HCT116 (cell line): ENCODE measurements at regions not wholly inside any gene's neighbourhood (a gene's known extent, or its start where the extent isn't known, plus 50 kb on each side); places are given as distances from the start of the nearest gene placed in this dataset.

ENCODE experiments used
- ATAC-seq: fragments of 200-7000 bp; cut with Tn5 transposase; 2 replicates; pipeline ENCODE4 v1.9.1; 2020; ENCODE audit warnings: mild to moderate bottlenecking, moderate library complexity
- BruUV-seq: library from RNA; stranded (reverse); fragments of 400-500 nt; replicated peaks from 2 replicates; lab custom pipeline; 2021; lab: Mats Ljungman, UMichigan
- CTCF ChIA-PET: fragments of 300-600 bp; sonication (Branson Sonifier 250); formaldehyde crosslinking; loops from one replicate; lab custom pipeline; 2021; ENCODE audit warnings: antibody characterized with exemption; lab: Charles Lee
- POLR2A ChIA-PET: fragments of 300-600, 350-600 bp; sonication (Branson Sonifier 250); formaldehyde crosslinking; loops from one replicate; lab custom pipeline; 2021; ENCODE audit warnings: antibody characterized with exemption; lab: Charles Lee
- RAD21 ChIA-PET, 2 experiments: fragments of 300-600 bp; sonication (Branson Sonifier 250); formaldehyde crosslinking; loops; one replicate each; lab custom pipeline; 2023; ENCODE audit warnings: low total read pairs in 2 of 2; ENCODE audit not compliant: uncharacterized antibody in 2 of 2, unreplicated experiment in 2 of 2, low non-redundant PET in 1 of 2; lab: Charles Lee
- DNase-seq: peaks from one replicate; pipeline ENCODE4 v3.0.0-alpha.2; 2010; ENCODE audit warnings: low read depth, low spot score
- H2AFZ ChIP-seq: fragments of 200-600 bp; shearing (Covaris generic), sonication (generic); 2 replicates; pipeline ENCODE4 v1.6.1; 2017; ENCODE audit warnings: low read depth, mixed run types, mixed read lengths, antibody characterized with exemption, low read length; ENCODE audit not compliant: poor library complexity, severe bottlenecking
- H3K27ac ChIP-seq: 2 replicates; pipeline ENCODE4 v1.5.1; 2012; ENCODE audit warnings: low read depth, low read length
- H3K27me3 ChIP-seq: fragments of 200-600 bp; sonication (generic); 2 replicates; pipeline ENCODE4 v1.6.1; 2016; ENCODE audit warnings: mixed run types, low read length, mixed read lengths; ENCODE audit not compliant: insufficient read depth
- H3K36me3 ChIP-seq, 2 experiments: fragments of 200-500 bp in 1 of 2; fragments of 200-600 bp in 1 of 2; sonication (Bioruptor generic) in 1 of 2; sonication (generic) in 1 of 2; 2 replicates each; pipeline versions ENCODE4 v1.5.1 to v1.6.1; 2014 to 2016; ENCODE audit warnings: low read length in 2 of 2, inconsistent platforms in 1 of 2, mixed read lengths in 1 of 2, mixed run types in 1 of 2; ENCODE audit not compliant: insufficient read depth in 2 of 2, control insufficient read depth in 1 of 2
- H3K4me1 ChIP-seq, 2 experiments: fragments of 200-600 bp in 1 of 2; sonication (generic) in 1 of 2; 2 replicates each; pipeline versions ENCODE4 v1.5.1 to v1.6.1; 2012 to 2017; ENCODE audit warnings: low read length in 2 of 2, inconsistent platforms in 1 of 2, mild to moderate bottlenecking in 1 of 2, mixed read lengths in 1 of 2, mixed run types in 1 of 2, moderate library complexity in 1 of 2; ENCODE audit not compliant: insufficient read depth in 2 of 2, control insufficient read depth in 1 of 2
- H3K4me2 ChIP-seq: fragments of 200-600 bp; sonication (generic); 2 replicates; pipeline ENCODE4 v1.6.1; 2017; ENCODE audit warnings: mixed run types, low read length, mixed read lengths
- H3K4me3 ChIP-seq, 2 experiments: fragments of 200-600 bp in 1 of 2; sonication (generic) in 1 of 2; replicated peaks in 1 of 2; 2 replicates each; pipeline ENCODE4 v1.5.1; 2011 to 2016; ENCODE audit warnings: low read length in 2 of 2, control low read depth in 1 of 2, low read depth in 1 of 2, mild to moderate bottlenecking in 1 of 2, mixed read lengths in 1 of 2, mixed run types in 1 of 2
- H3K79me2 ChIP-seq: fragments of 200-600 bp; sonication (generic); 2 replicates; pipeline ENCODE4 v1.6.1; 2017; ENCODE audit warnings: mild to moderate bottlenecking, mixed run types, low read length, moderate library complexity, mixed read lengths; ENCODE audit not compliant: insufficient read depth
- H3K9ac ChIP-seq: fragments of 200-600 bp; sonication (generic); 2 replicates; pipeline ENCODE4 v1.6.1; 2016; ENCODE audit warnings: low read length, mixed read lengths
- H3K9me2 ChIP-seq: fragments of 200-600 bp; sonication (generic), shearing (Covaris generic); 2 replicates; pipeline ENCODE4 v1.6.1; 2017; ENCODE audit warnings: mixed run types, mild to moderate bottlenecking, moderate library complexity; ENCODE audit not compliant: insufficient read depth
- H3K9me3 ChIP-seq, 2 experiments: fragments of 200-500 bp in 1 of 2; fragments of 200-600 bp in 1 of 2; sonication (Bioruptor generic) in 1 of 2; sonication (generic) in 1 of 2; 2 replicates each; pipeline ENCODE4 v1.6.1; 2014 to 2017; ENCODE audit warnings: low read length in 2 of 2, mixed read lengths in 2 of 2, inconsistent platforms in 1 of 2, low read depth in 1 of 2, mild to moderate bottlenecking in 1 of 2, mixed run types in 1 of 2, moderate library complexity in 1 of 2; ENCODE audit not compliant: control insufficient read depth in 1 of 2, insufficient read depth in 1 of 2
- H4K20me1 ChIP-seq: fragments of 200-600 bp; sonication (generic), shearing (Covaris generic); 2 replicates; pipeline ENCODE4 v1.6.1; 2017; ENCODE audit warnings: mixed run types, mild to moderate bottlenecking, moderate library complexity; ENCODE audit not compliant: insufficient read depth
- CBX3 ChIP-seq: IDR thresholded peaks from 2 replicates; pipeline ENCODE4 v1.6.1; 2012; ENCODE audit warnings: low read depth
- EGR1 ChIP-seq: IDR thresholded peaks from 2 replicates; pipeline ENCODE4 v1.6.1; 2012; ENCODE audit warnings: low read depth
- ELF1 ChIP-seq: IDR thresholded peaks from 2 replicates; pipeline ENCODE4 v1.6.1; 2012; ENCODE audit warnings: low read depth, borderline replicate concordance
- EZH2phosphoT487 ChIP-seq: fragments of 200-600 bp; IDR thresholded peaks from 2 replicates; pipeline ENCODE4 v1.6.1; 2018; ENCODE audit warnings: antibody characterized with exemption, borderline replicate concordance
- FOSL1 ChIP-seq: IDR thresholded peaks from 2 replicates; pipeline ENCODE4 v1.6.1; 2012; ENCODE audit warnings: low read depth
- JUND ChIP-seq: IDR thresholded peaks from 2 replicates; pipeline ENCODE4 v1.6.1; 2012
- POLR2A ChIP-seq: IDR thresholded peaks from 2 replicates; pipeline ENCODE4 v1.7.0; 2011; ENCODE audit warnings: borderline replicate concordance; ENCODE audit not compliant: insufficient read depth, insufficient read length; ENCODE audit errors: extremely low read depth
- POLR2AphosphoS5 ChIP-seq: IDR thresholded peaks from 2 replicates; pipeline ENCODE4 v1.6.1; 2011; ENCODE audit warnings: mild to moderate bottlenecking, low read depth, low read length, moderate library complexity
- RAD21 ChIP-seq: IDR thresholded peaks from 2 replicates; pipeline ENCODE4 v1.6.1; 2012; ENCODE audit warnings: low read depth, mild to moderate bottlenecking
- SIN3A ChIP-seq: IDR thresholded peaks from 2 replicates; pipeline ENCODE4 v1.6.1; 2012; ENCODE audit warnings: low read depth
- SP1 ChIP-seq: IDR thresholded peaks from 2 replicates; pipeline ENCODE4 v1.6.1; 2012; ENCODE audit warnings: low read depth
- TCF7L2 ChIP-seq: IDR thresholded peaks from 2 replicates; pipeline ENCODE4 v1.7.0; 2011; ENCODE audit warnings: borderline replicate concordance, inconsistent platforms; ENCODE audit not compliant: insufficient read depth, insufficient read length; ENCODE audit errors: extremely low read depth
- YY1 ChIP-seq: IDR thresholded peaks from 2 replicates; pipeline ENCODE4 v1.6.1; 2011; ENCODE audit warnings: low read length, low read depth, moderate library complexity, mild to moderate bottlenecking; ENCODE audit not compliant: insufficient replicate concordance; ENCODE audit errors: extremely low read depth
- intact Hi-C: fragments of 100-400 bp; cut with micrococcal nuclease; formaldehyde crosslinking; loops from 2 replicates; pipeline ENCODE4 v1.10.0; 2022
- TF ChIP-seq, protein P1 (sequence below): IDR thresholded peaks from 2 replicates; pipeline ENCODE4 v1.6.1; 2012
- TF ChIP-seq, protein P2 (sequence below): IDR thresholded peaks from 2 replicates; pipeline ENCODE4 v1.6.1; 2011; ENCODE audit warnings: mild to moderate bottlenecking, low read length, moderate library complexity; ENCODE audit not compliant: insufficient replicate concordance; ENCODE audit errors: extremely low read depth

DNA sequence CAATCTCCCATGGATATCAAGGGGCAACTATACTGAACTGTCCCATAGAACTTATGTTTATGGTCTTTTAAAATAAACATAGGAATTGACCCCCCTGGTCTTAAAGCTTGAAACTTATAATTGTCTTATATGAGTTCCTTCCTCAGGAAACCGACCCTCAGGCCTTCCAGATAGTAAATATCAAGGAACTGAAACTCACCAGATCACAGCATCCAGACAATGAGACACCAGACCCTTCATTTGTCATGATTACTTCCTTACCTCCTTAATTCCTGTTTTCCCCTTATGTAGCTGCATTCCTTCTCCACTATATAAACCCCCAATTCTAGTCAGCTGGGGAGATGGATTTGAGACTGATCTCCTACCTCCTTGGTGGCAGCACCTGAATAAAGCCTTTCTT lies 94.8 kb upstream of the GRPR start:
- Histone ChIP-seq H3K9me2 (no peaks in the 10 kb centered on the region), H3K4me2 (no peak overlapping the region), H3K9me3 (no peaks in the 10 kb centered on the region), H4K20me1 (no peaks in the 10 kb centered on the region), H3K36me3 (no peaks in the 10 kb centered on the region), H3K4me3 (no peak overlapping the region), H3K27me3 (no peaks in the 10 kb centered on the region), H3K4me1 (peaks cover 8 to 29% of the 10 kb centered on the region in 2 experiments), H2AFZ (no peak overlapping the region), H3K79me2 (no peaks in the 10 kb centered on the region), H3K27ac (no peak overlapping the region), H3K9ac (no peak overlapping the region)
- ATAC-seq (no peak), DNase-seq (no peak)
- ChIA-PET POLR2A (no interaction called here), CTCF (no interaction called here), RAD21 (no interaction called here)
- no TSS peak for BruUV-seq
- intact Hi-C loops = no loop called here
- TF ChIP-seq EZH2phosphoT487 (no peak), JUND (no peak), RAD21 (no peak)
- TF ChIP-seq, all 23 proteins: peak for 0

GRCh38 chrX:16023790-16024734 lies 99.3 kb upstream of the GRPR start:
- CTCF ChIA-PET = no interaction called here
- TF ChIP-seq, protein P1, sequence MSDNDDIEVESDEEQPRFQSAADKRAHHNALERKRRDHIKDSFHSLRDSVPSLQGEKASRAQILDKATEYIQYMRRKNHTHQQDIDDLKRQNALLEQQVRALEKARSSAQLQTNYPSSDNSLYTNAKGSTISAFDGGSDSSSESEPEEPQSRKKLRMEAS = no peak
- TF ChIP-seq POLR2A (no peak), ELF1 (no peak), YY1 (no peak), TCF7L2 (peak; percentile 63), POLR2AphosphoS5 (no peak), EGR1 (0 out of 2 replicates have a peak, but pooled peaks have one; percentile 13), SIN3A (no peak), CBX3 (peak; percentile 67), SP1 (peak; percentile 61; the same call in 1 of the 2 replicates), JUND (peak; percentile 61; the same call in 1 of the 2 replicates), FOSL1 (peak; percentile 74; the same call in 1 of the 2 replicates)
- TF ChIP-seq, protein P2, sequence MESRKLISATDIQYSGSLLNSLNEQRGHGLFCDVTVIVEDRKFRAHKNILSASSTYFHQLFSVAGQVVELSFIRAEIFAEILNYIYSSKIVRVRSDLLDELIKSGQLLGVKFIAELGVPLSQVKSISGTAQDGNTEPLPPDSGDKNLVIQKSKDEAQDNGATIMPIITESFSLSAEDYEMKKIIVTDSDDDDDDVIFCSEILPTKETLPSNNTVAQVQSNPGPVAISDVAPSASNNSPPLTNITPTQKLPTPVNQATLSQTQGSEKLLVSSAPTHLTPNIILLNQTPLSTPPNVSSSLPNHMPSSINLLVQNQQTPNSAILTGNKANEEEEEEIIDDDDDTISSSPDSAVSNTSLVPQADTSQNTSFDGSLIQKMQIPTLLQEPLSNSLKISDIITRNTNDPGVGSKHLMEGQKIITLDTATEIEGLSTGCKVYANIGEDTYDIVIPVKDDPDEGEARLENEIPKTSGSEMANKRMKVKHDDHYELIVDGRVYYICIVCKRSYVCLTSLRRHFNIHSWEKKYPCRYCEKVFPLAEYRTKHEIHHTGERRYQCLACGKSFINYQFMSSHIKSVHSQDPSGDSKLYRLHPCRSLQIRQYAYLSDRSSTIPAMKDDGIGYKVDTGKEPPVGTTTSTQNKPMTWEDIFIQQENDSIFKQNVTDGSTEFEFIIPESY = no peak

More at GRCh38 chrX:16023790-16024734, 99.3 kb upstream of the GRPR start:
- Histone ChIP-seq H3K27me3 (no peaks in the 10 kb centered on the region), H3K27ac (peak overlapping the region; percentile 40; the same call in 1 of the 2 replicates), H3K9me2 (no peaks in the 10 kb centered on the region), H3K4me3 (peak overlapping the region in 1 of 2 experiments; percentile 17; a peak in 1 of 4 replicates), H3K9me3 (no peaks in the 10 kb centered on the region), H3K79me2 (no peaks in the 10 kb centered on the region), H3K9ac (no peak overlapping the region), H4K20me1 (no peaks in the 10 kb centered on the region), H3K4me2 (peak overlapping the region; percentile 54), H3K36me3 (no peaks in the 10 kb centered on the region), H2AFZ (no peak overlapping the region), H3K4me1 (peaks cover 8 to 48% of the 10 kb centered on the region in 2 experiments)
- BruUV-seq = no TSS peak
- RAD21 ChIA-PET = no interaction called here
- ATAC-seq (peak; percentile 78), DNase-seq (peak; percentile 65)
- POLR2A ChIA-PET = no interaction called here
- intact Hi-C loops = no loop called here
